SHP77 (cell line): ENCODE measurements at regions not wholly inside any gene's neighbourhood (a gene's known extent, or its start where the extent isn't known, plus 50 kb on each side); places are given as distances from the start of the nearest gene placed in this dataset.
"Not testable (repeated sequence)": the region's sequence is repeated elsewhere in the genome, so short reads cannot be mapped to it uniquely, and the experiment has no call there.

Source experiments
- DNase-seq, 2 experiments: peaks; one replicate each; lab custom pipeline; 2025; lab: John Stamatoyannopoulos, UW

- not testable (repeated sequence) for DNase-seq
These were observed 146.2 kb upstream of the C1QTNF3 start for GRCh38 chr5:34189246-34189645.

- not testable (repeated sequence) for DNase-seq
These were observed 146.9 kb upstream of the C1QTNF3 start for GRCh38 chr5:34189752-34190411.

- not testable (repeated sequence) for DNase-seq
These were observed 147.5 kb upstream of the C1QTNF3 start for GRCh38 chr5:34190466-34190865.

- DNase-seq: not testable (repeated sequence)
These were observed 148.3 kb upstream of the C1QTNF3 start for GRCh38 chr5:34191279-34191744.

GRCh38 chr5:34192064-34192922, 149.3 kb upstream of the C1QTNF3 start:
- not testable (repeated sequence) for DNase-seq

GRCh38 chr5:34192923-34193262, 149.9 kb upstream of the C1QTNF3 start:
- not testable (repeated sequence) for DNase-seq

GRCh38 chr5:34193297-34193696, 150.3 kb upstream of the C1QTNF3 start:
- not testable (repeated sequence) for DNase-seq

- not testable (repeated sequence) for DNase-seq
These were observed 150.8 kb upstream of the C1QTNF3 start for GRCh38 chr5:34193804-34194203.

- not testable (repeated sequence) for DNase-seq
These were observed 153.1 kb upstream of the C1QTNF3 start for GRCh38 chr5:34196091-34196490.

GRCh38 chr5:34205347-34205746, 162.3 kb upstream of the C1QTNF3 start:
- DNase-seq: not testable (repeated sequence)

GRCh38 chr5:34217386-34217785, 174.4 kb upstream of the C1QTNF3 start:
- not testable (repeated sequence) for DNase-seq

- not testable (repeated sequence) for DNase-seq
These were observed 178.5 kb upstream of the C1QTNF3 start for GRCh38 chr5:34221329-34222073.

GRCh38 chr5:34223158-34223557, 180.1 kb upstream of the C1QTNF3 start:
- DNase-seq: not testable (repeated sequence)

- not testable (repeated sequence) for DNase-seq
These were observed 187.4 kb upstream of the C1QTNF3 start for GRCh38 chr5:34230402-34230801.

GRCh38 chr5:34243802-34244201, 200.8 kb upstream of the C1QTNF3 start:
- DNase-seq: not testable (repeated sequence)

GRCh38 chr5:34244281-34245031, 201.4 kb upstream of the C1QTNF3 start:
- not testable (repeated sequence) for DNase-seq

- not testable (repeated sequence) for DNase-seq
These were observed 202.0 kb upstream of the C1QTNF3 start for GRCh38 chr5:34245032-34245394.

GRCh38 chr5:34245813-34246212, 202.8 kb upstream of the C1QTNF3 start:
- peak; percentile 39 to 63 for DNase-seq

GRCh38 chr5:34258598-34258997, 215.6 kb upstream of the C1QTNF3 start:
- not testable (repeated sequence) for DNase-seq

GRCh38 chr5:34261020-34261419, 218.0 kb upstream of the C1QTNF3 start:
- not testable (repeated sequence) for DNase-seq

- DNase-seq: not testable (repeated sequence)
These were observed 223.1 kb upstream of the C1QTNF3 start for GRCh38 chr5:34266151-34266550.

- DNase-seq: not testable (repeated sequence)
These were observed 253.7 kb upstream of the C1QTNF3 start for GRCh38 chr5:34296759-34297158.
